ENCODE measurements at regions not wholly inside any gene's neighbourhood (a gene's known extent, or its start where the extent isn't known, plus 50 kb on each side); places are given as distances from the start of the nearest gene placed in this dataset.
A peak's percentile ranks its signal among the peaks of the same experiment; 100 is the strongest.

DNA sequence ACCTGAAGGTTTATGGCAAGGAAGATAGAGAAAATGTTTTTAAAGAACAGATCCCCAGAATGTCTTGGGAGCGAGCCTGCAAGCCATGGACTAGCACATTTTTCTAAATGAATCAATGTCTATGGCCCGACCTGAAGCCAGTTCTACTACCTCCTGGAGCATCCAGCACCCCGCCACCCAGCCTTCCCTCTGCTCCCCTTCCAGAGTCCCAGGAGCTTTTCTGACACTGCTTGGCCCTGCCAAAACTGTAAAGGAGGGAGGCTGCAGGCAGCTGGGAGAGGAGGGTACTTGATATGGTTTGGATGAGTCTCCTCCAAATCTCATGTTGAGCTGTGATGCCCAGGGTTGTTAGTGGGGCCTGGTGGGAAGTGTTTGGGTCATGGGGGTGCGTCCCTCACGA, 95.5 kb upstream of the FZD10 start:
- Histone ChIP-seq H3K27ac (no peak overlapping the region), H3K9me3 (no peaks in the 10 kb centered on the region), H3K4me1 (no peaks in the 10 kb centered on the region), H3K4me3 (no peak overlapping the region), H3K36me3 (no peaks in the 10 kb centered on the region), H3K27me3 (peaks cover 0 to 18% (median 0%) of the 10 kb centered on the region in 3 donors)
- intact Hi-C loops (cut with DNase I; ENCODE audit: low total_unique reads): no loop called here
- TF ChIP-seq POLR2A (IDR thresholded peaks at IDR 0.05) (no peak), POLR2AphosphoS5 (IDR thresholded peaks at IDR 0.05) (no peak), EP300 (IDR thresholded peaks at IDR 0.05) (no peak)
- TF ChIP-seq, protein P1, sequence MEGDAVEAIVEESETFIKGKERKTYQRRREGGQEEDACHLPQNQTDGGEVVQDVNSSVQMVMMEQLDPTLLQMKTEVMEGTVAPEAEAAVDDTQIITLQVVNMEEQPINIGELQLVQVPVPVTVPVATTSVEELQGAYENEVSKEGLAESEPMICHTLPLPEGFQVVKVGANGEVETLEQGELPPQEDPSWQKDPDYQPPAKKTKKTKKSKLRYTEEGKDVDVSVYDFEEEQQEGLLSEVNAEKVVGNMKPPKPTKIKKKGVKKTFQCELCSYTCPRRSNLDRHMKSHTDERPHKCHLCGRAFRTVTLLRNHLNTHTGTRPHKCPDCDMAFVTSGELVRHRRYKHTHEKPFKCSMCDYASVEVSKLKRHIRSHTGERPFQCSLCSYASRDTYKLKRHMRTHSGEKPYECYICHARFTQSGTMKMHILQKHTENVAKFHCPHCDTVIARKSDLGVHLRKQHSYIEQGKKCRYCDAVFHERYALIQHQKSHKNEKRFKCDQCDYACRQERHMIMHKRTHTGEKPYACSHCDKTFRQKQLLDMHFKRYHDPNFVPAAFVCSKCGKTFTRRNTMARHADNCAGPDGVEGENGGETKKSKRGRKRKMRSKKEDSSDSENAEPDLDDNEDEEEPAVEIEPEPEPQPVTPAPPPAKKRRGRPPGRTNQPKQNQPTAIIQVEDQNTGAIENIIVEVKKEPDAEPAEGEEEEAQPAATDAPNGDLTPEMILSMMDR (IDR thresholded peaks at IDR 0.05): no peak
- no peak for DNase-seq
- WGBS, 5 donors: 73 to 83% (median 82%) methylated on average over 5 of the region's 5 CpGs

DNA sequence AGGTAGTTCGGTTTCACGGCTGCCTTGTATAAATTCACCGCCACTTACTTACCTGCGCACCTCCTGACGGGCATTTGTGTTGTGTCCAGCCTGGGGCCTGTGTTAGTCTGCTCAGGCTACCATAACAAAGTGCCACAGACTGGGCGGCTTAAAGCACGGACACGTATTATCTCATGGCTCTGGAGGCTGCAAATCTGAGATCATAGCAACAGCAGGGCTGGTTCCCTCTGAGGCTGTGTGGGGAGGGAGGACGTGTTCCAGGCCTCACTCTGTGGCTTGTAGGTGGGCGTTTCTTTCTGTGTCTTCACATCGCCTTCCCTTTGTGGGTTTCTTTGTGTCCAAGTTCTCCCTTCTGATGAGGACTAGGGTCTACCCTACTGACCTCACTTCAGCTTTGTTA, 93.5 kb upstream of the FZD10 start:
- no peak for TF ChIP-seq POLR2A (IDR thresholded peaks at IDR 0.05)
- intact Hi-C loops (cut with DNase I; ENCODE audit: low total_unique reads): no loop called here
- 80 to 88% (median 83%) methylated on average over 11 of the region's 11 CpGs for WGBS, 5 donors

DNA sequence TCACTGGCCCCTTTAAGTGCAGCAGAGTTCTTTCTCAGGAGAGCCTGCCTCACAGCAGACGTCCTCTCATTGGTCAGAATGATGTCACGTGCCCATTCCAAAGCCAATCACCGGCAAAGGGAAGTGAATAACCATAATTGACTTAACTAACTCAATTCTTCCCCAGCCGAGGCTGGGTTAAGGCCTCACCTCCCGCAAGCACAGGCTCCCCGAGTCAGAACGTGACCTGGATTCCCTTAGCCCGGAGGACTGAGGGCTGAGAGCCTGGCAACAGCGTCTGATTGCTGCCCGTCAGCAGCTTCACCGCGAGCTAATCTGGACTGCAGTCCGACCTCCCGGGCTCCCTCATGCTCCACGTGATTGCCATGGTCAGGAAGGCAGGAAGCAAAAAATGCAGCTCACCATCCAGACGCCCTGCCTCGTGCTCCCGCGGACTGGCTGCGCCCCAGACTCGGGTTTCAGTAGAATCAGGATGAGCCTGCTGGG, 92.1 kb upstream of the FZD10 start:
- H3K4me1 ChIP-seq: no peaks in the 10 kb centered on the region
- no peaks in the 10 kb centered on the region for H3K9me3 ChIP-seq
- H3K4me3 ChIP-seq: no peak overlapping the region
- H3K36me3 ChIP-seq: no peaks in the 10 kb centered on the region
- intact Hi-C loops (cut with DNase I; ENCODE audit: low total_unique reads): no loop called here
- peak in 1 of 2 donors; percentile 58 for DNase-seq
- TF ChIP-seq, protein P1 (IDR thresholded peaks at IDR 0.05): no peak
- no peak for TF ChIP-seq POLR2AphosphoS5 (IDR thresholded peaks at IDR 0.05)
- no peak for TF ChIP-seq EP300 (IDR thresholded peaks at IDR 0.05)
- no peak for TF ChIP-seq POLR2A (IDR thresholded peaks at IDR 0.05)
- 30 to 64% (median 57%) methylated on average over 13 to 21 of the region's 21 CpGs for WGBS, 5 donors
- no peak overlapping the region for H3K27ac ChIP-seq
- H3K27me3 ChIP-seq: peaks cover 0 to 26% (median 0%) of the 10 kb centered on the region in 3 donors

More for the DNA sequence above, 93.5 kb upstream of the FZD10 start:
- H3K36me3 ChIP-seq: no peaks in the 10 kb centered on the region
- DNase-seq: no peak
- H3K9me3 ChIP-seq: no peaks in the 10 kb centered on the region
- no peak overlapping the region for H3K27ac ChIP-seq
- H3K4me1 ChIP-seq: no peaks in the 10 kb centered on the region
- peaks cover 0 to 26% (median 0%) of the 10 kb centered on the region in 3 donors for H3K27me3 ChIP-seq
- H3K4me3 ChIP-seq: no peak overlapping the region

DNA sequence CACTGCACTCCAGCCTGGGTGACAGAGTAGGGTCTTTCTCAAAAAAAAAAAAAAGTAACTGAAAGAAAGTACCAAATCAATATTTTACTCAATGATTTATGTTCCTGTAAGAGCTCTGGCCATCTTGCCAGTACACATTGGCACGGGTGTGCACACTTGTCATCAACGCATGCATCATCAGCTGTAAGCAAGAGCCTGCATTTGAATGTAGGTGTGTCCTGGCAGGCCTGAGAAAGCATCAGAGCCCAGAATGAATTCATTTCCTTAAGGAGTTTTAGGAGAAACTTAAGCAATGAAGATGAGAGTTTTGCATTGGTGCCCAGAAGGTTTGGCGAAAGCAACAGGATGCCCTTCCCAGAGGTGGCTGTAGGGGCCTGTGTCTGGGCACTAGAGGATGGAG, 88.5 kb upstream of the FZD10 start:
- TF ChIP-seq EP300 (IDR thresholded peaks at IDR 0.05) (no peak), POLR2AphosphoS5 (IDR thresholded peaks at IDR 0.05) (no peak), POLR2A (IDR thresholded peaks at IDR 0.05) (no peak)
- TF ChIP-seq, protein P1 (IDR thresholded peaks at IDR 0.05): no peak
- Histone ChIP-seq H3K9me3 (peaks cover 0 to 8% (median under 1%) of the 10 kb centered on the region in 4 donors), H3K4me1 (no peaks in the 10 kb centered on the region), H3K4me3 (no peak overlapping the region), H3K27ac (no peak overlapping the region), H3K27me3 (peaks cover 0 to 34% (median 0%) of the 10 kb centered on the region in 3 donors), H3K36me3 (no peaks in the 10 kb centered on the region)
- intact Hi-C loops (cut with DNase I; ENCODE audit: low total_unique reads): no loop called here
- 76 to 92% (median 90%) methylated on average over 3 of the region's 3 CpGs for WGBS, 5 donors
- no peak for DNase-seq

DNA sequence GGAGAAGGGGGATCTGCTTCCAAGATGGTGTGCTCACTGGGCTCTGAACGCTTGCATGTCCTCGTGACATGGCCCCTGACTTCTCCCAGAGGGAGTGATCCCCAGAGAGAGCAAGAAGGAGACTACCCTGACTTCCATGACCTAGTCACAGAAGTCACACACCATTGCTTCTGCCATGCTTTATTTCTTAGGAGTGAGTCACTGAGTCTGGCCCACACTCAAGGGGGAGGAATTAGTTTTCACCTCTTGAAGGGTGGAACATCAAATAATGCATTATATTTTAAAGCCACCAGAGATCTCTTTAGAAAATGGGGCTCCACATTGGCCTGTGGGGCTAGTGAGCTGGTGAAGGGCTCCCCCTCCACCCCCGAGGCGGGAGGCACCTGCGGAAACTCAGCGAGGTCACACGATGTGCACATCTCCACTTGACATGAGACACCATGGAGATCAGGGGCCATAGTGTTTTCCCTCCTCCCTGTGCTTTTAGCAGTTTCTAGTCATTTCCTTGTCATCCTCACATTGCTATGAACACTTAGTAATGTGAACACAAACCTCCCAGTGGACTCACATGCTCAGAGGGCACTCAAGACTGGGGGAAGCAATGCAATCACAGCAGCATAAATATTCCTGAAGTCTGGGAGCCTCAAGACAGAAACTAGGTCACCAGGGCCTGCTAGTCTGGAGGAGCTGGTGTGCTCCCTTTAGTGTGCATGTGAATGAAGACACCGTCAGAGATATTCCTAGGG, 87.4 kb upstream of the FZD10 start:
- Histone ChIP-seq H3K4me3 (no peak overlapping the region), H3K4me1 (no peaks in the 10 kb centered on the region), H3K27ac (no peak overlapping the region), H3K9me3 (peaks cover 0 to 8% (median 4%) of the 10 kb centered on the region in 4 donors), H3K27me3 (peaks cover 0 to 41% (median 0%) of the 10 kb centered on the region in 3 donors), H3K36me3 (no peaks in the 10 kb centered on the region)
- intact Hi-C loops (cut with DNase I; ENCODE audit: low total_unique reads): no loop called here
- WGBS, 5 donors: 83 to 90% (median 87%) methylated on average over 8 of the region's 8 CpGs
- TF ChIP-seq POLR2A (IDR thresholded peaks at IDR 0.05) (no peak), POLR2AphosphoS5 (IDR thresholded peaks at IDR 0.05) (no peak), EP300 (IDR thresholded peaks at IDR 0.05) (no peak)
- TF ChIP-seq, protein P1 (IDR thresholded peaks at IDR 0.05): no peak
- DNase-seq: no peak

Data from stomach (tissue), 8 donors.